DND-41 (cell line): ENCODE measurements at regions not wholly inside any gene's neighbourhood (a gene's known extent, or its start where the extent isn't known, plus 50 kb on each side); places are given as distances from the start of the nearest gene placed in this dataset.

ENCODE experiments used
- EZH2 ChIP-seq: IDR thresholded peaks from 3 replicates; pipeline ENCODE4 v1.6.1; 2012; ENCODE audit warnings: borderline replicate concordance, low read depth, mild to moderate bottlenecking, moderate library complexity, low read length, inconsistent platforms; ENCODE audit not compliant: severe bottlenecking
- TF ChIP-seq, protein P1 (sequence below): IDR thresholded peaks from 2 replicates; pipeline ENCODE4 v1.5.1; 2012; ENCODE audit warnings: borderline replicate concordance, low read length, moderate library complexity, mild to moderate bottlenecking; ENCODE audit not compliant: poor library complexity, severe bottlenecking; ENCODE audit errors: extremely low read depth

DNA sequence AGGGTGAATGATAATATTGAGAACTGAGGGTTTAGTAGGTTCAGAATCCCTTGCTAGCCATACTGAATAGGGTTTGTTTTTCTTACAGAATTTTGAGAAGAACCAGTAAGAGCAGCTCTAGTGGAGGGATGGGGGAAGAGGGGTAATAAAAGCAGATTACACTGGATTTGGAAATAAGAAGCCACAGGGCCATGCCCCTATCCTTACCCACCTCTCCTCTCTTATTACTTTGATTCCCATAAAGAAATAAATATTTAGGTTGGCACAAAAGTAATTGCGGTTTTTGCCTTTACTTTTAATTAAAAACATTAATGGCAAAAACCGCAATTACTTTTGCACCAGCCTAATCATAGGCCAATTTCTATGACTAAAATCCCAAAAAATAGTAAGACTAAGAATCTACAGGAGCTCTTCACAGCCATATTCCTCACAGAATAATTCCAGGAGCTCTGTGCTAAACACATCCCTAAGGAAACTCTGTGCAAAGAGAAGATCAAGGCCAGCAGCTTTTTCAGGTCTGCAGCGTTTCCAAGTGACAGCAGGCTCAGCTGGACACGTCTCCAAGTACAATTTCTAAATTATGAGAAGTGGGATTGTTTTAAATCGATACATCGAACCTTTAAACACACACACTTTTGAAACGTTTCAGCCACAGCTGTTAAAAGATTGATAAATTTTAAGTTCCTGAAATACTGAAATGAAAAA is 58.4 kb upstream of the RTN4 start:
- TF ChIP-seq, protein P1, sequence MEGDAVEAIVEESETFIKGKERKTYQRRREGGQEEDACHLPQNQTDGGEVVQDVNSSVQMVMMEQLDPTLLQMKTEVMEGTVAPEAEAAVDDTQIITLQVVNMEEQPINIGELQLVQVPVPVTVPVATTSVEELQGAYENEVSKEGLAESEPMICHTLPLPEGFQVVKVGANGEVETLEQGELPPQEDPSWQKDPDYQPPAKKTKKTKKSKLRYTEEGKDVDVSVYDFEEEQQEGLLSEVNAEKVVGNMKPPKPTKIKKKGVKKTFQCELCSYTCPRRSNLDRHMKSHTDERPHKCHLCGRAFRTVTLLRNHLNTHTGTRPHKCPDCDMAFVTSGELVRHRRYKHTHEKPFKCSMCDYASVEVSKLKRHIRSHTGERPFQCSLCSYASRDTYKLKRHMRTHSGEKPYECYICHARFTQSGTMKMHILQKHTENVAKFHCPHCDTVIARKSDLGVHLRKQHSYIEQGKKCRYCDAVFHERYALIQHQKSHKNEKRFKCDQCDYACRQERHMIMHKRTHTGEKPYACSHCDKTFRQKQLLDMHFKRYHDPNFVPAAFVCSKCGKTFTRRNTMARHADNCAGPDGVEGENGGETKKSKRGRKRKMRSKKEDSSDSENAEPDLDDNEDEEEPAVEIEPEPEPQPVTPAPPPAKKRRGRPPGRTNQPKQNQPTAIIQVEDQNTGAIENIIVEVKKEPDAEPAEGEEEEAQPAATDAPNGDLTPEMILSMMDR = no peak
- TF ChIP-seq EZH2 = no peak
